ENCODE measurements at regions not wholly inside any gene's neighbourhood (a gene's known extent, or its start where the extent isn't known, plus 50 kb on each side); places are given as distances from the start of the nearest gene placed in this dataset.

DNA sequence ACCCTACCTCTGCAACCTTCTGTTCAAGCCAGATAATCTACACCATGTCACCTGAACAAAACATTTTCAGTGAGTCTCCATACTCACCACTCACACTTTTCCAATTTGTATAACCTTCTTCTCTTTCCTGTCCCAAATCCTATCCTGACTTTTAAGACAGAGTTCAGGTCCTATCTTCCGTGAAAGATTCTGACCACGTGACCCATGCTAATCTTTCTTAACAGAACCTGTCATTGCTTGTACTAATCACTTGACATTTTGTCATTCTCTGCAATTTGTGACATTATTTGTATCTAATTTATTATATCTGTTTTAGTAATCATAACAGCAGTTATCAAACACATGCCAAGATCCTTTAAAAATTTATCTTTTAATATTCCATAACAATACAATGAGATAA is 132.5 kb upstream of the PRLR start:
- H3K4me2 ChIP-seq = no peak overlapping the region
- no peak overlapping the region for H3K4me3 ChIP-seq (IDR thresholded peaks at IDR 0.05; ENCODE audit: insufficient read depth, low read depth, low read length)
- H2AFZ ChIP-seq (ENCODE audit: low read depth) = no peak overlapping the region
- no peaks in the 10 kb centered on the region for H3K36me3 ChIP-seq (ENCODE audit: insufficient read depth)
- no peaks in the 10 kb centered on the region for H3K79me2 ChIP-seq (ENCODE audit: insufficient read depth, low read depth)
- H3K4me1 ChIP-seq (ENCODE audit: low read depth, poor library complexity, severe bottlenecking) = no peaks in the 10 kb centered on the region
- TF ChIP-seq, protein P1, sequence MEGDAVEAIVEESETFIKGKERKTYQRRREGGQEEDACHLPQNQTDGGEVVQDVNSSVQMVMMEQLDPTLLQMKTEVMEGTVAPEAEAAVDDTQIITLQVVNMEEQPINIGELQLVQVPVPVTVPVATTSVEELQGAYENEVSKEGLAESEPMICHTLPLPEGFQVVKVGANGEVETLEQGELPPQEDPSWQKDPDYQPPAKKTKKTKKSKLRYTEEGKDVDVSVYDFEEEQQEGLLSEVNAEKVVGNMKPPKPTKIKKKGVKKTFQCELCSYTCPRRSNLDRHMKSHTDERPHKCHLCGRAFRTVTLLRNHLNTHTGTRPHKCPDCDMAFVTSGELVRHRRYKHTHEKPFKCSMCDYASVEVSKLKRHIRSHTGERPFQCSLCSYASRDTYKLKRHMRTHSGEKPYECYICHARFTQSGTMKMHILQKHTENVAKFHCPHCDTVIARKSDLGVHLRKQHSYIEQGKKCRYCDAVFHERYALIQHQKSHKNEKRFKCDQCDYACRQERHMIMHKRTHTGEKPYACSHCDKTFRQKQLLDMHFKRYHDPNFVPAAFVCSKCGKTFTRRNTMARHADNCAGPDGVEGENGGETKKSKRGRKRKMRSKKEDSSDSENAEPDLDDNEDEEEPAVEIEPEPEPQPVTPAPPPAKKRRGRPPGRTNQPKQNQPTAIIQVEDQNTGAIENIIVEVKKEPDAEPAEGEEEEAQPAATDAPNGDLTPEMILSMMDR (conservative IDR thresholded peaks at IDR 0.05; ENCODE audit: low read depth, low read length) = no peak
- no peak overlapping the region for H3K9ac ChIP-seq
- no peak overlapping the region for H3K27ac ChIP-seq
- no peaks in the 10 kb centered on the region for H3K27me3 ChIP-seq (ENCODE audit: insufficient read depth, low read depth)
- no peaks in the 10 kb centered on the region for H4K20me1 ChIP-seq (ENCODE audit: insufficient read depth)

DNA sequence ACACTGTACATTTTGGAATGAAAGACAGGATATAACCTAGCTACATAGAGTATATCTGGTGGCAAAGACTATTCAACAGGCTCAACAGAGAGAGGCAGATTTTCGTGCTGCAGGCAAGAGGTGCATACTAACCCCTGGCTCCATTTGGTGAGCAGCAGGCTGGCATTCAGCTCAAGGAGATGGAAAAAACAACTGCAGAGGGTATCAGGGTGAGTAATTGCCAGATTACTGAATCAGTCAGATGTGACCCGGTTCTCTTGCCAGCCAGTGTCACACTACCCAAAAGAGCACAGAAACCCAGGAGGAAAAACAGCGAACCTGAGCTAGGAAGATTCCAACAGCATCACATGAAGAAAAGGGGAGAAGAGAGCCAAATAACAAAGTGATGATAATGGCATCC is 130.4 kb upstream of the PRLR start:
- H3K9ac ChIP-seq = no peak overlapping the region
- no peaks in the 10 kb centered on the region for H3K27me3 ChIP-seq (ENCODE audit: insufficient read depth, low read depth)
- H3K27ac ChIP-seq = no peak overlapping the region
- TF ChIP-seq, protein P1 (conservative IDR thresholded peaks at IDR 0.05; ENCODE audit: low read depth, low read length) = no peak
- H4K20me1 ChIP-seq (ENCODE audit: insufficient read depth) = no peaks in the 10 kb centered on the region
- H2AFZ ChIP-seq (ENCODE audit: low read depth) = no peak overlapping the region
- H3K4me3 ChIP-seq (IDR thresholded peaks at IDR 0.05; ENCODE audit: insufficient read depth, low read depth, low read length) = no peak overlapping the region
- H3K79me2 ChIP-seq (ENCODE audit: insufficient read depth, low read depth) = no peaks in the 10 kb centered on the region
- H3K4me1 ChIP-seq (ENCODE audit: low read depth, poor library complexity, severe bottlenecking) = no peaks in the 10 kb centered on the region
- no peak overlapping the region for H3K4me2 ChIP-seq
- no peaks in the 10 kb centered on the region for H3K36me3 ChIP-seq (ENCODE audit: insufficient read depth)

DNA sequence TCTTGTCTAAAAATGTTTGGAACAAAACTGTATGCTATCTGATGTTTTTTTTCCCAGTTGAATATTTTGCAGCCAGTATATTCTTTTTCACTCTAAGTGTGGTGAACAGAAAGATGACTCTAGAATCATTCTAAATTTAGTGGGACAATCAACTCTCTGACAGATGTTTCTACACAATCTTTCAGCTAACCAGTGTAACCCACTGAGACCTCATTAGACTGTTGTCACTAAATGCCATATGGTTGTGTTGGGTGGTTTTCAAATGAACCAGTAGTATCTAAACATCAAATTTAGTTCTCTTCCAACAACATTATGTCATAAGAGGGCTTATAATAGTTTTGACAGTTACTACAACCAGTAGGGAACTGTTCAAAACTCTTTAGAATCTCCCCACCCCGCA is 129.6 kb upstream of the PRLR start:
- Histone ChIP-seq H3K27me3 (ENCODE audit: insufficient read depth, low read depth) (no peaks in the 10 kb centered on the region), H2AFZ (ENCODE audit: low read depth) (no peak overlapping the region), H3K4me2 (no peak overlapping the region), H4K20me1 (ENCODE audit: insufficient read depth) (no peaks in the 10 kb centered on the region), H3K79me2 (ENCODE audit: insufficient read depth, low read depth) (no peaks in the 10 kb centered on the region), H3K4me1 (ENCODE audit: low read depth, poor library complexity, severe bottlenecking) (no peaks in the 10 kb centered on the region), H3K9ac (no peak overlapping the region), H3K36me3 (ENCODE audit: insufficient read depth) (no peaks in the 10 kb centered on the region), H3K27ac (no peak overlapping the region), H3K4me3 (IDR thresholded peaks at IDR 0.05; ENCODE audit: insufficient read depth, low read depth, low read length) (no peak overlapping the region)
- TF ChIP-seq, protein P1 (conservative IDR thresholded peaks at IDR 0.05; ENCODE audit: low read depth, low read length) = no peak

DNA sequence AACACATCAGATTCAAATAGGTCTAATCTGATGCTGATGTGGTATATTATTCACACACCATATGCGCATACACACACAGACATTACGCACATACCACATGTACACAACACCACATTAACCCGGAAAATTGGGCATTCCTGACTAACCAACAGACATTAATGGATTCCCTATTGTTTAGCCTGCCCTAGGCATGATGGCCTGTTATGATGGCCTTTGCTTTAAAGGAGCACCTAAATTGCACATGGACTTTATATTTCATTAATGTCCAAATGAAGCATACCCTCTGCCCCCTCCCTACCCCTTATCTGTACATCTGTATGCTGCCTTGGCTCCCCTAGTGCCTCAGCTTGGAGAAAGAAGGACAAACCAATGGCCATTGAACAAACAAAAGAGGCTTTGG is 127.7 kb upstream of the PRLR start:
- no peaks in the 10 kb centered on the region for H4K20me1 ChIP-seq (ENCODE audit: insufficient read depth)
- no peak overlapping the region for H3K4me2 ChIP-seq
- H3K27me3 ChIP-seq (ENCODE audit: insufficient read depth, low read depth) = no peaks in the 10 kb centered on the region
- H3K79me2 ChIP-seq (ENCODE audit: insufficient read depth, low read depth) = no peaks in the 10 kb centered on the region
- TF ChIP-seq, protein P1 (conservative IDR thresholded peaks at IDR 0.05; ENCODE audit: low read depth, low read length) = no peak
- no peak overlapping the region for H2AFZ ChIP-seq (ENCODE audit: low read depth)
- no peaks in the 10 kb centered on the region for H3K4me1 ChIP-seq (ENCODE audit: low read depth, poor library complexity, severe bottlenecking)
- no peaks in the 10 kb centered on the region for H3K36me3 ChIP-seq (ENCODE audit: insufficient read depth)
- no peak overlapping the region for H3K4me3 ChIP-seq (IDR thresholded peaks at IDR 0.05; ENCODE audit: insufficient read depth, low read depth, low read length)
- no peak overlapping the region for H3K27ac ChIP-seq
- no peak overlapping the region for H3K9ac ChIP-seq

DNA sequence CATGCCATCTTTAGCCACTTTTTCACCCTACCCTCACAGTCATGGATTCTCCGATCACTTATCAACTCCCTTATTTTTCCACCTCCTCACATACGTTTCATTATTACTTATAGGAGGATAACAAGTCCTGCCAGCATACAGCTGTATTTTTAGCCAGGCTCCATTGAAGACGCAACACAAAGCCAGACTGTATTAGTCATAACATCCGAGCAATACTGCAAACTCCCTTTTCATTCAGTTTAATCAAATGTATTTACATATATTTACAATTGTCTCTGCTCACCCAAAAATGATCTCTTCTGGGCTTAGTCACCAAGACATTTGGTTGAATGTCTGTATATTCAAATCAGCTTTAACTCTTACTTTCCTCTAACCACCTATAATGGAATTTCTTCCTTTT is 126.4 kb upstream of the PRLR start:
- H3K27ac ChIP-seq = no peak overlapping the region
- H3K9ac ChIP-seq = no peak overlapping the region
- no peak overlapping the region for H3K4me3 ChIP-seq (IDR thresholded peaks at IDR 0.05; ENCODE audit: insufficient read depth, low read depth, low read length)
- no peaks in the 10 kb centered on the region for H3K27me3 ChIP-seq (ENCODE audit: insufficient read depth, low read depth)
- no peaks in the 10 kb centered on the region for H3K79me2 ChIP-seq (ENCODE audit: insufficient read depth, low read depth)
- no peaks in the 10 kb centered on the region for H4K20me1 ChIP-seq (ENCODE audit: insufficient read depth)
- no peaks in the 10 kb centered on the region for H3K36me3 ChIP-seq (ENCODE audit: insufficient read depth)
- H3K4me1 ChIP-seq (ENCODE audit: low read depth, poor library complexity, severe bottlenecking) = no peaks in the 10 kb centered on the region
- no peak overlapping the region for H3K4me2 ChIP-seq
- H2AFZ ChIP-seq (ENCODE audit: low read depth) = no peak overlapping the region
- TF ChIP-seq, protein P1 (conservative IDR thresholded peaks at IDR 0.05; ENCODE audit: low read depth, low read length) = no peak

Data from KMS-11 (cell line).